NCI-H1092 (cell line): ENCODE measurements at regions not wholly inside any gene's neighbourhood (a gene's known extent, or its start where the extent isn't known, plus 50 kb on each side); places are given as distances from the start of the nearest gene placed in this dataset.

Experiments used
- DNase-seq: peaks from one replicate; lab custom pipeline; 2025; lab: John Stamatoyannopoulos, UW

DNA sequence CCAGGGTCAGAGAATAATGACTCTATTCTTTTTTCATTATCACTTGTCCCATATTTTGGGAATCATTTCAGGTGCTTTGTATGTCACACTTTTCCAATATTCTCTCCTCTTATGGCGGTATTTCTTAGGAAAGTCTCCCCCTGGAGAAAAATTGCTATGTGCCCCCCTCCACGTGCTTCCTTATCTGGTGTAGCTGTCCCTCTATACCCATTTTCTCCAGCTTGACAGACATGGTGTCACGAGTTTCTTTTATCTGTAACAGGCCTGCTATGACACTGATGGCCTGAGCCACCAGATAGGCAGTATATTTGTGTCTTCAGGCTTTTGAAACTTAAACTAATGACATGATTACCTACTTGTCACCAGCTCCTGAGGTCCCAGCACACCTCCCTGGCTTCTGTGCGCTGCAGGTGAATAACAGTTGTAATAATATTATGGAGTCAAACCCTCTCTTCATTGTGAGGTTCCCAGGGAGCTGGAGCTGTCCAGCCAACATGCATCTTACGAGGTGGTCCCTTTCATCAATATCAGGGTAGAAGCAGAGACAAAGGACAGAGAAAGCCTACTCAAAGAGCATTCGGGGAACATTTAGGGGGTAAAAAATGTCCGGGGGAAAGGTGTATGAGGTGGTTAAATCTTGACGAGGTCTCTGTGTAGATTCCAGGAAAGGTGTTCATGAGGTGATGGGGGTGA, 71.2 kb upstream of the DUSP10 start:
- DNase-seq: no peak

DNA sequence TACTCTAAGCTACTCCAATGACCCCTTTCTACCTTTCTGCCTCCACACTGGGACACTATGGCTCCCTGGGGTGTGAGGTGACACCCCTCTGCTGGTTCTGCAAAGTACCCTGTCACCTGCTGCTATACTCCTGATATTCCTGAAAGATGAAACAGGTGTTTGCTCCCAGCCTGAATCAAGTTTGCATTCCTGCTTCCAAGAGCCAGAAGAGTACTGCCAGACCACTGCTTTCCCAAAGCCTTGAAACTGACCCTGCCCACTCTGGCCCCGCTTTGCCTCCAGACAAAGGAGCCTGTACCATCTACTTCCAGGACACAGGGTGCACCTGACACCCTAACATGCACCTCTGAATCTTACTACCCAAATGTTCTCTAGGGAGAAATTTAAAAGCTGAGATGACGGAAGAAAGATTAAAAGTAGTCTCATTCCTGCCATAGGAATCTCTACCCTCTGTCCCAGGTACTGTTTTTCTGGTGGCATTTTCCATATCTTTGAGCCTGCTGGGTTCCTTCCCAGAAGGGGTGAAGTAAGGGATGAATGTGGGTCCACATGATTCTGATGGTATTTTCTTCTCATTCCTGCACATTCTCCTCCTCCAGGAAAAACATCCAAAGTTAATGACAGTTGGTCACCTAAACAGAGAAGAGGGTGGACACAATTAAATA, 70.3 kb upstream of the DUSP10 start:
- no peak for DNase-seq

DNA sequence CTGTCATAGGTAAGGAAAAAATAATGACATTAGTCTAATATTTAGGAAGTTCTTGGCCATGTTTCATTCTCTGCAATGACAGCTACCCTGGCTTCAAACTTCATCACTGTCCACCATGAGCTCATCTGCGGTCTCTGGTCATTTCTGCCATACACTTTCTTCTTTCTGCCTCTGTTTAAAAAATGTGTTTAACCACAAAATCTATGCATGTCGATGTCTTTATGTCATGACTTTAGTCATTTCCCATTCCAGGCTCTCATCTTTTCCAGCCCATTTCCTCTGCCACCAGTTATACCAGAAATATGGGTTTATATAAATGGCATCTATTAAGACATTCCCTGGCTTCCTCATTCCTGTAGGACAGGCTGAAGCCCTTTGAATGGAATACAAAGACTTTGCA, 68.5 kb upstream of the DUSP10 start:
- no peak for DNase-seq

DNA sequence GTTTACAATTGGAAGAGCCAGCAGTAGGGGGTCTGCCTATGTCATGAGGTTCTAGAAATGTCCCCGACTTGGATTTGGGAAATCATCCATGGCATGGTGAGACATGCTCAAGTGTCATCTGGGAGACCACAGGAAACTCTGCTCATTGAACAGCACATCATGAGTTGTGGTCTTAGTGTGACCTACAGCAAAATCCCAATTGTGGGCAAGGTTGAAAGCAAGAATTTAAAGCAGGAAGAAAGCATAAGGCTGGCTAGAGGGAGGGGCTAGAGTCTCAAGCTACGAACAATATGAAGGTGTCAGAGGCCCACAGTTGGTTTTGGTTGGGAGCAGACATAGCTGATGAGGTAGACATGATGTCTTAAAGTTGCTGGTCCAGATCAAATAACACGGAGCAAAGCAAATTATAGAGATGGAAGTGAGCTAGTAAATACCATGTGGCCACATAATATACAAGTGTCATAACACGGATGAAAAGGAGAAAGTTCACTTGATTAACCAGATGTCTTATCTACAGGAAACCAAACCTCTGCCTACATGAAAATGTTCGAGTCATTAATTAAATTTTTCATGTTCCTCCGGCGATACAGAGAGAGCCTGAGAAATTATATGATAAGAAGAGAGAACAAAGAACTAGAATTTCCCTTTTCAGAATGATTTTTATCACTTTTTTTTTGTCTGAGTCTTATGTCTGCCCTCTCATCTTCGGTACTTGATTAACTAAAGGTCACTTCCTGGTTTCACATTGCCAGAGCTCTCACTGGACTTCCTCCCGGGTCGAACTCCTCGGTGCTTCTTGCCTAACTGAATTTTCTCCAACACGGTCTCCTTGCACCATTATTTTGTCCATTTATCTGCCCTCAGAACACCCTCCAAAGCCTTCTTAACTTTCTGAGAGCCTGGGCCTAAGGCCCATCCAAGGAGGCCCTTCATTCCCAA, 67.5 kb upstream of the DUSP10 start:
- DNase-seq: no peak

- DNase-seq: no peak
These were observed 65.1 kb upstream of the DUSP10 start for GRCh38 chr1:221806984-221807383.

GRCh38 chr1:221806236-221806635, 64.3 kb upstream of the DUSP10 start:
- DNase-seq: no peak

DNA sequence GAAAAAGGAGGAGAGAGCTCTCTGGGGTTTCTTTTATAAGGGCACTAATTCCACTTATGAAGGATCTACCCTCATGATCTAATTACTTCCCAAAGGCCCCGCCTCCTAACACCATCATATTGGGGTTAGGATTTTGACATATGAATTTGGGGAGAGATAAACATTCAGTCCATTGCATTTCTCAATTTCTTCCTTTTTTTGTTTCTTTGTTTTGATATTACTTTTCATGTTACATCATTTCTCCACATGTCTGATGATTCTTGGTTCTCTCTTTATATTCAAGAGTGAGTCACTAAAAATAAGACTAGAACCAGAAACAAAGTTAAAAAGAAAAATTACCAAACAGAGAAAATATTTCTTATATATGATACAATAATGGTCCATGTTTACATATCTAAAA, 63.2 kb upstream of the DUSP10 start:
- DNase-seq: no peak

GRCh38 chr1:221804303-221804702, 62.4 kb upstream of the DUSP10 start:
- no peak for DNase-seq

GRCh38 chr1:221801773-221802516, 60.1 kb upstream of the DUSP10 start:
- DNase-seq: no peak

GRCh38 chr1:221801251-221801661, 59.4 kb upstream of the DUSP10 start:
- DNase-seq: no peak

DNA sequence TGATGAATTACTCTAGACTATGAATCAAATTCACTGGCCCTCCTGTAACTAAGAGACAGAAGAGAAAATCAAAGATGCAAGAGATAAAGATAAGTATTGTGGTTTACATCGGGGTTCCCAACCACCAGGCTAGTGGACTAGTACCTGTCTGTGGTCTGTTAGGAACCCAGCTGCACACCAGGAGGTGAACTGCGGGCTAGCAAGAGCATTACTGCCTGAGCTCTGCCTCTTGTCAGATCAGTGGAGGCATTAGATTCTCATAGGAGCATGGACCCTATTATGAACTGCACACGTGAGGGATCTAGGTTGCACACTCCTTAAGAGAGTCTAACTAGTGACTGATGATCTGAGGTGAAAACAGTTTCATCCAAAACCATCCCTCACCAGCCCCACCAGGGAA, 58.9 kb upstream of the DUSP10 start:
- no peak for DNase-seq

DNA sequence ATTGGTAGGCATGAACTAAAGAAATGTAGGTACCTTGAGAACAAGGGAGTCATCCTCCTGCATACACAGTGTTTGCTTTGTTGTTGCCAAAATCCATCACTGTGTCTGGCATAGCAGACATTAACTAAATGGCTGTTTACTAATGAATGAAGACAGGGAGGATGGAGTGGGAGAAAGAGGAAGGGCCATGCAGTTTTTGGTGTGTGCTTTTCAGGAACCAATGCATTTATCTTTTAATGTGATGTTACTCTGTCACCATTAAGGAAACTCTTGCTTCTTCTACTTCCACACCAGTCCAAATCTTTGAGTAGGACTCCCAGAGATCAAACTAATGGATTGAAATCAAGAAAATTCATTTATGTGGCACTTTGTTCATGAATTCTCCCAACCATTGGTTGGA, 55.6 kb upstream of the DUSP10 start:
- no peak for DNase-seq

GRCh38 chr1:221796700-221797099, 54.8 kb upstream of the DUSP10 start:
- DNase-seq: no peak

- no peak for DNase-seq
These were observed 53.5 kb upstream of the DUSP10 start for GRCh38 chr1:221795380-221795779.

DNA sequence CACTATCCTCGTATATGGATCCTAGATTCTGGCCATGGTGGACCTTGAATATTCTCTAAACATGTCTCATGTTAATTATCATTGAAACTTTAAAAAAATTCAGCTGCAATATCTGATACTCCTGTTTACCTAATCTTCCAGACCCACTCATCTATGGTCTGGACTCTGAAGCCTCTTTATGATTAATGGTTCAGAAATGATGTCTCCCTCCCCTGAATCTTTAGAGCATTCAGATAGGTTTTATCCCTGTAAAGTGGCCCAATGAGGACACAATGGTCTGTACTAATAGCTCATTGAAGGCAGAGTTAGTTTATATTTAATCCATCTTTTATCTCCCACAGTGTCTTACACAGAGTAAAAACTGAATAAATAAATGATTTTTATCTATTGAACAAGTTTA, 53.0 kb upstream of the DUSP10 start:
- DNase-seq: no peak

- DNase-seq: no peak
These were observed 52.3 kb upstream of the DUSP10 start for GRCh38 chr1:221794079-221794670.

DNA sequence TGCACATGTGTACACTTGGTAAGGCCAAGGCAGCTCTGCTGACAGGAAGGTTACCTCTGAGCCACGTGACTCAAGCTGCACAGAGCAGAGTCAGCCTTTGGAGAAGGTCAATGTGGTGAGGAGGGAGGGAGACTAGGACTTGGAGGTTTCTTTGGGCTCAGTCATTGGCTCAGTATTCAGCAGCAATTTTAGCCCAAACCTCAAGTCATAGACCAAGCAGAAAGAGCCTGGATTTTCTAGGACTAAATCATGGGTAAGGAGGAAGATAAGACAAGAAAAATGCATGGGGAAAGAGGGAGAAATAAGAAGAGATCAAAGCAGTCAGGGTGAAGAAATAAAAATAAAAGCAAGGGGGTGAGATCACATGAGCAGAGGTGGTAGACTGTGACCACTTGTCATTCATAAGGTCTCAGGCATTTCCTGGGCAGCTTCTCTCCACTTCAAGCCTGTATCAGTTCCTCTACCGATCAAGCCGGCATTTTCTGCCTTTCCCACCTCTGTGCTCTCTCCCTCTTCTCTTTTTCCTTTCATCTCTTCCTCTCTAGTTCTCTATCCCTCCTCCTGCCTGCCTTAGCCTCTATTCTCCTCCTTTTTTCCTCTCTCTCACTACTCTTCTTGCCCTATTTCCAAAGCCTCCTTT, 51.7 kb upstream of the DUSP10 start:
- no peak for DNase-seq

- DNase-seq: no peak
These were observed 50.0 kb upstream of the DUSP10 start for GRCh38 chr1:221791846-221792245.
